ENCODE measurements at regions not wholly inside any gene's neighbourhood (a gene's known extent, or its start where the extent isn't known, plus 50 kb on each side); places are given as distances from the start of the nearest gene placed in this dataset.

GRCh38 chr7:85895835-85896234, 709.0 kb upstream of the SEMA3D start:
- Histone ChIP-seq H2AFZ (ENCODE audit: low read depth, low read length) (no peak overlapping the region), H3K79me2 (ENCODE audit: control insufficient read depth, insufficient read depth, low read length) (no peaks in the 10 kb centered on the region), H3K9ac (ENCODE audit: insufficient read depth in 1 of 2, low read depth in 2 of 2, low read length in 2 of 2) (no peak overlapping the region), H4K20me1 (replicated peaks; ENCODE audit: control insufficient read depth, insufficient read depth, low read length) (no peaks in the 10 kb centered on the region), H3K4me1 (replicated peaks in 1 of 2; ENCODE audit: control insufficient read depth in 2 of 2, insufficient read depth in 2 of 2, low read length in 2 of 2) (no peaks in the 10 kb centered on the region), H3K27ac (ENCODE audit: extremely low read depth, low read depth, low read length) (no peak overlapping the region), H3K36me3 (ENCODE audit: control insufficient read depth, insufficient read depth, low read length) (no peaks in the 10 kb centered on the region), H3K4me2 (ENCODE audit: insufficient read depth, low read length) (no peak overlapping the region), H3K4me3 (no peak overlapping the region), H3K27me3 (ENCODE audit: control insufficient read depth in 2 of 2, insufficient read depth in 2 of 2, low read length in 2 of 2) (no peaks in the 10 kb centered on the region), H3K9me1 (ENCODE audit: control insufficient read depth, insufficient read depth, low read length) (no peaks in the 10 kb centered on the region), H3K9me3 (replicated peaks; ENCODE audit: control insufficient read depth, insufficient read depth, low read depth, low read length) (no peaks in the 10 kb centered on the region)
- CTCF ChIA-PET (ENCODE audit: low intra/inter-chr PET ratio), result interaction anchor here (0.7 kb wide), 1 partner anchor 1964 kb away, joined by 3 read pairs; no protein-coding TSS in a partner anchor
- TF ChIP-seq ZNF512 (tag; IDR thresholded peaks at IDR 0.05), result no peak
- no peak for TF ChIP-seq REST (IDR thresholded peaks at IDR 0.05; ENCODE audit: borderline replicate concordance)
- no peak for TF ChIP-seq REST (CRISPR knock-in tag; IDR thresholded peaks at IDR 0.05; ENCODE audit: low read depth)
- no peak for TF ChIP-seq SLC30A9 (CRISPR knock-in tag; IDR thresholded peaks at IDR 0.05)
- TF ChIP-seq ZNF3 (CRISPR knock-in tag; IDR thresholded peaks at IDR 0.05), result no peak
- TF ChIP-seq POLR2H (tag; IDR thresholded peaks at IDR 0.05; ENCODE audit: low read depth), result no peak
- no peak for TF ChIP-seq ZNF780A (CRISPR knock-in tag; IDR thresholded peaks at IDR 0.05)
- TF ChIP-seq ERF (CRISPR knock-in tag; IDR thresholded peaks at IDR 0.05), result no peak
- no peak for TF ChIP-seq ILK (tag; IDR thresholded peaks at IDR 0.05; ENCODE audit: borderline replicate concordance, low read depth)
- no peak for TF ChIP-seq KLF10 (CRISPR knock-in tag; IDR thresholded peaks at IDR 0.05)
- TF ChIP-seq E2F3 (CRISPR knock-in tag; IDR thresholded peaks at IDR 0.05), result no peak
- no TSS peak for BruUV-seq (replicated peaks)
- ATAC-seq (no peak), DNase-seq (ENCODE audit: extremely low read depth in 1 of 4, low spot score in 3 of 4) (no peak), FAIRE-seq (no peak)
- POLR2A ChIA-PET, result no interaction called here
- WGBS (ENCODE audit: insufficient coverage, low coverage, missing lambda C conversion rate), result 0% methylated on average over 1 of the region's 1 CpG
- in situ Hi-C loops (cut with MboI), result no loop called here
- intact Hi-C loops (cut with micrococcal nuclease), result no loop called here

Measured in K562 (cell line).